OCI-LY3 (cell line): ENCODE measurements at regions not wholly inside any gene's neighbourhood (a gene's known extent, or its start where the extent isn't known, plus 50 kb on each side); places are given as distances from the start of the nearest gene placed in this dataset.

ENCODE experiments used
- H2AFZ ChIP-seq: fragments of 200-600, 300-600 bp; shearing (Covaris generic); 2 replicates; pipeline ENCODE4 v1.6.0; 2014; ENCODE audit warnings: antibody characterized with exemption, low read depth, low read length
- H3K27ac ChIP-seq: fragments of 200-600, 300-600 bp; sonication (generic); 2 replicates; pipeline ENCODE4 v1.5.1; 2014; ENCODE audit warnings: mild to moderate bottlenecking, low read length, moderate library complexity, mixed read lengths
- H3K27me3 ChIP-seq: fragments of 200-600, 300-600 bp; sonication (generic); 2 replicates; pipeline ENCODE4 v1.6.1; 2014; ENCODE audit warnings: low read depth, low read length, mixed read lengths
- H3K36me3 ChIP-seq: fragments of 200-600, 300-600 bp; sonication (generic); replicated peaks from 2 replicates; pipeline ENCODE3; 2014; ENCODE audit warnings: low read depth, low read length, mixed read lengths
- H3K4me1 ChIP-seq: fragments of 300-600, 200-600 bp; sonication (generic); 2 replicates; pipeline ENCODE4 v1.6.1; 2014; ENCODE audit warnings: low read length, mixed read lengths
- H3K4me2 ChIP-seq: fragments of 200-600, 300-600 bp; sonication (generic); 2 replicates; pipeline ENCODE4 v1.6.1; 2014; ENCODE audit warnings: low read length, mixed read lengths
- H3K4me3 ChIP-seq: fragments of 300-600, 200-600 bp; sonication (generic); 2 replicates; pipeline ENCODE4 v1.5.1; 2014; ENCODE audit warnings: antibody characterized with exemption, mild to moderate bottlenecking, low read length, moderate library complexity
- H3K79me2 ChIP-seq: fragments of 300-600, 200-600 bp; shearing (Covaris generic); 2 replicates; pipeline ENCODE4 v1.6.1; 2014; ENCODE audit warnings: mild to moderate bottlenecking, low read length, mixed read lengths
- H3K9ac ChIP-seq: fragments of 300-600, 200-600 bp; shearing (Covaris generic); 2 replicates; pipeline ENCODE4 v1.6.0; 2014; ENCODE audit warnings: mild to moderate bottlenecking, low read length, moderate library complexity
- H3K9me3 ChIP-seq: fragments of 200-600, 300-600 bp; shearing (Covaris generic); 2 replicates; pipeline ENCODE4 v1.6.1; 2014; ENCODE audit warnings: low read length, mixed read lengths; ENCODE audit not compliant: insufficient read depth
- H4K20me1 ChIP-seq: fragments of 200-600, 300-600 bp; sonication (generic); 2 replicates; pipeline ENCODE4 v1.6.1; 2016; ENCODE audit warnings: low read length, mixed read lengths; ENCODE audit not compliant: insufficient read depth
- CTCF ChIP-seq: fragments of 200-600, 300-600 bp; sonication (generic); IDR thresholded peaks from 2 replicates; pipeline ENCODE4 v1.5.1; 2014; ENCODE audit warnings: antibody characterized with exemption, low read length, low read depth
- EZH2phosphoT487 ChIP-seq: fragments of 200-600 bp; shearing (Covaris generic); IDR thresholded peaks from 2 replicates; pipeline ENCODE4 v1.6.1; 2018; ENCODE audit warnings: antibody characterized with exemption, mixed run types, low read depth

GRCh38 chr5:68919988-68920490, 173.8 kb upstream of the SLC30A5 start:
- Histone ChIP-seq H3K79me2 (no peaks in the 10 kb centered on the region), H3K9me3 (no peaks in the 10 kb centered on the region), H3K4me3 (no peak overlapping the region)

GRCh38 chr5:68920888-68921287, 172.9 kb upstream of the SLC30A5 start:
- no peak overlapping the region for H3K27ac ChIP-seq
- no peak overlapping the region for H2AFZ ChIP-seq
- H3K36me3 ChIP-seq: no peaks in the 10 kb centered on the region
- no peak overlapping the region for H3K4me3 ChIP-seq
- no peak for TF ChIP-seq EZH2phosphoT487
- TF ChIP-seq CTCF: no peak
- no peaks in the 10 kb centered on the region for H3K79me2 ChIP-seq
- no peaks in the 10 kb centered on the region for H3K9me3 ChIP-seq
- H4K20me1 ChIP-seq: no peaks in the 10 kb centered on the region
- H3K9ac ChIP-seq: no peak overlapping the region
- H3K4me1 ChIP-seq: no peaks in the 10 kb centered on the region
- H3K27me3 ChIP-seq: no peaks in the 10 kb centered on the region
- no peak overlapping the region for H3K4me2 ChIP-seq

More at GRCh38 chr5:68919988-68920490, 173.8 kb upstream of the SLC30A5 start:
- H3K9ac ChIP-seq: no peak overlapping the region
- no peaks in the 10 kb centered on the region for H4K20me1 ChIP-seq
- no peak for TF ChIP-seq CTCF
- TF ChIP-seq EZH2phosphoT487: no peak
- no peaks in the 10 kb centered on the region for H3K36me3 ChIP-seq
- no peak overlapping the region for H3K4me2 ChIP-seq
- H3K27me3 ChIP-seq: no peaks in the 10 kb centered on the region
- no peak overlapping the region for H3K27ac ChIP-seq
- H2AFZ ChIP-seq: no peak overlapping the region
- H3K4me1 ChIP-seq: no peaks in the 10 kb centered on the region

GRCh38 chr5:68922172-68922987, 171.4 kb upstream of the SLC30A5 start:
- Histone ChIP-seq H2AFZ (no peak overlapping the region), H4K20me1 (no peaks in the 10 kb centered on the region), H3K27me3 (no peaks in the 10 kb centered on the region), H3K9ac (no peak overlapping the region), H3K9me3 (no peaks in the 10 kb centered on the region), H3K27ac (no peak overlapping the region), H3K36me3 (no peaks in the 10 kb centered on the region), H3K4me2 (no peak overlapping the region), H3K4me1 (no peaks in the 10 kb centered on the region), H3K79me2 (no peaks in the 10 kb centered on the region), H3K4me3 (no peak overlapping the region)
- no peak for TF ChIP-seq CTCF
- no peak for TF ChIP-seq EZH2phosphoT487

GRCh38 chr5:68924481-68925145, 169.2 kb upstream of the SLC30A5 start:
- Histone ChIP-seq H3K9ac (no peak overlapping the region), H4K20me1 (no peaks in the 10 kb centered on the region), H3K79me2 (no peaks in the 10 kb centered on the region), H2AFZ (no peak overlapping the region), H3K27me3 (no peaks in the 10 kb centered on the region), H3K9me3 (no peaks in the 10 kb centered on the region), H3K4me1 (no peaks in the 10 kb centered on the region), H3K27ac (no peak overlapping the region), H3K4me3 (no peak overlapping the region), H3K4me2 (no peak overlapping the region), H3K36me3 (no peaks in the 10 kb centered on the region)
- TF ChIP-seq CTCF (no peak), EZH2phosphoT487 (no peak)
